IPS DF 6.9 (cell line): ENCODE measurements at regions not wholly inside any gene's neighbourhood (a gene's known extent, or its start where the extent isn't known, plus 50 kb on each side); places are given as distances from the start of the nearest gene placed in this dataset.

Experiments used
- DNase-seq: peaks from one replicate; pipeline ENCODE4 v3.0.0-alpha.2; 2013; ENCODE audit warnings: low read depth, low spot score
- H3K27ac ChIP-seq: one replicate; pipeline ENCODE4 v1.5.1; 2013; ENCODE audit warnings: low read length, control low read depth
- H3K27me3 ChIP-seq: 2 replicates; pipeline ENCODE4 v1.6.1; 2013; ENCODE audit warnings: mild to moderate bottlenecking, low read length; ENCODE audit not compliant: control insufficient read depth, insufficient read depth
- H3K36me3 ChIP-seq: 2 replicates; pipeline ENCODE4 v1.6.1; 2013; ENCODE audit warnings: low read length; ENCODE audit not compliant: control insufficient read depth, insufficient read depth
- H3K4me1 ChIP-seq: 2 replicates; pipeline ENCODE4 v1.6.1; 2013; ENCODE audit warnings: low read length; ENCODE audit not compliant: control insufficient read depth, insufficient read depth
- H3K4me3 ChIP-seq: 2 replicates; pipeline ENCODE4 v1.5.1; 2013; ENCODE audit warnings: mild to moderate bottlenecking, low read length
- H3K9me3 ChIP-seq: 2 replicates; pipeline ENCODE4 v1.6.1; 2013; ENCODE audit warnings: low read length, inconsistent platforms; ENCODE audit not compliant: control insufficient read depth, insufficient read depth
- WGBS: extraction: QIAGEN DNeasy Blood & Tissue Kit; methylation state at CpG from one replicate; pipeline ENCODE4 v1.1.7; 2013; ENCODE audit warnings: mixed read lengths, missing lambda C conversion rate; ENCODE audit not compliant: insufficient read length, insufficient coverage; 5-methylcytosine and 5-hydroxymethylcytosine counted together

DNA sequence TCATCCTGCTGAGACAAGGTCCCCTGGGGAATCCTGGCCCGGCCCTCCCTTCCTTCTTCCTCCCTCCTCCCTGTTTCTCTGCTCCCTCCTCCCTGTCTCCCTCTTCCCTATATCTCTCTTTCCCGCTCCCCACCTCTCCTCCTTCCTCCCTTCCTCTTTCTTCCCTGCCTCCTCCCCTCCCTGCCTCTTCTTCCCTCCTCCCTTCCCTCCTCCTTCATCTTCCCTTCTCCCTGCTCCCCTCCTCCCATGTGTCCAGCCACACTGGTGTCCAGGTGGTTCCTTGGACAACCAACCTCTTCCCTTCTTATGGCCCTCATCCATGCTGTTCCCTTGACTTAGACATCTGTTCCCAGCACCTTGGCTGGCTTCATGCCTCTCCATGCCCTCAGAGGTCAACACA, 258.1 kb downstream of the MN1 start:
- Histone ChIP-seq H3K4me3 (no peak overlapping the region), H3K27ac (no peak overlapping the region), H3K27me3 (no peaks in the 10 kb centered on the region), H3K36me3 (no peaks in the 10 kb centered on the region), H3K9me3 (no peaks in the 10 kb centered on the region), H3K4me1 (0 out of 2 replicates have a peak, but pooled peaks cover 2% of the 10 kb centered on the region)
- WGBS = 100% methylated on average over 1 of the region's 2 CpGs
- DNase-seq = no peak

DNA sequence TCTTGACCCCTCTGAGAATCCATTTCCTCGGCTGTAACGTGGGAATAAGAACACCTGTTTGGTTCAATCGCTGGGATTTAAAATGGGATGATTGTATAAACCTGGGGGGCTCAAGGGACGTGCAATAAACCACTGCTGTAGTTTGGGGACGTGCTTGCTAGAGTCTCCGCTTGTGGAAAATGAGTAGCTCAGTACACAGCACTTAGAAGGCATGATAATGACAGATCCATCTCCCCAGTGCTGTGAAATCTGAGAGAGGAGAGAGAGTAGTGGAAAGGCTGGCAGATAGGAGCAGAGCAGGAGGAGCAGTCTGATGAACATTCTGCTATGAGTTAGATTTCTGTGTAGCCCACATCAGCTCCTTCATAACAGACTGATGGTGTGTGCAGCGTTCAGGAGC, 256.5 kb downstream of the MN1 start:
- no peak for DNase-seq
- no peaks in the 10 kb centered on the region for H3K36me3 ChIP-seq
- WGBS = no CpG with 5 or more reads among the region's 7 CpGs

DNA sequence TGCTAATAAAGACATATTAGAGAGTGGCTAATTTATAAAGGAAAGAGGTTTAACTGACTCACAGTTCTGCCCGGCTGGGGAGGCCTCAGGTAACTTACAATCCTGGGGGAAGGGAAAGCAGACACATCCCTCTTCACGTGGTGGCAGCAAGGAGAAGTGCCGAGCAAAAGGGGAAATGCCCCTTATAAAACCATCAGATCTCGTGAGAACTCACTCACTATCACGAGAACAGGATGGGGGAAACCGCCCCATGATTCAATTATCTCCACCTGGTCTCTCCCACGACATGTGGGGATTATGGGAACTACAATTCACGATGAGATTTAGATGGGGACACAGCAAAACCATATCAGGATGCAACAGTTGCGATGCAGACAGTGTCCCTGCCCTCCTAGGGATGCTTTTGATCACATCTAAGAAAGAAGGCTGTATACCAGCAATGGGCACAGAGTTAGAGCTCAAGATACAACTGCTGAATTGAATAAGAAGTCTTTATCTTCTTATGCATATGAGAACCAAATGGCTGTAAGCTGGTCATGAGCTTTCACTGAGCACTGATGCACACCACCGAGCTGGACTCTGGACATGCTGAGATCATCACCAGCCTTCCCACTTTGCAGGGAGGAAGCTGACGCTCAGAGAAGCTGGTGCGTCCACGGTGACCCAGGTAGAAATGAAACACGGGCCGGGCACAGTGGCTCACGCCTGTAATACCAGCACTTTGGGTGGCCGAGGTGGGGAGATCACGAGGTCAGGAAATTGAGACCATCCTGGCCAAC, 255.2 kb downstream of the MN1 start:
- no peak for DNase-seq
- H3K27me3 ChIP-seq = no peaks in the 10 kb centered on the region
- H3K4me3 ChIP-seq = no peak overlapping the region
- no peak overlapping the region for H3K27ac ChIP-seq
- H3K36me3 ChIP-seq = no peaks in the 10 kb centered on the region
- no peaks in the 10 kb centered on the region for H3K9me3 ChIP-seq
- WGBS = no CpG with 5 or more reads among the region's 18 CpGs
- 0 out of 2 replicates have a peak, but pooled peaks cover 3% of the 10 kb centered on the region for H3K4me1 ChIP-seq

More for the DNA sequence above, 256.5 kb downstream of the MN1 start:
- no peak overlapping the region for H3K27ac ChIP-seq
- no peaks in the 10 kb centered on the region for H3K27me3 ChIP-seq
- H3K4me1 ChIP-seq = 0 out of 2 replicates have a peak, but pooled peaks cover 3% of the 10 kb centered on the region
- no peak overlapping the region for H3K4me3 ChIP-seq
- H3K9me3 ChIP-seq = no peaks in the 10 kb centered on the region

DNA sequence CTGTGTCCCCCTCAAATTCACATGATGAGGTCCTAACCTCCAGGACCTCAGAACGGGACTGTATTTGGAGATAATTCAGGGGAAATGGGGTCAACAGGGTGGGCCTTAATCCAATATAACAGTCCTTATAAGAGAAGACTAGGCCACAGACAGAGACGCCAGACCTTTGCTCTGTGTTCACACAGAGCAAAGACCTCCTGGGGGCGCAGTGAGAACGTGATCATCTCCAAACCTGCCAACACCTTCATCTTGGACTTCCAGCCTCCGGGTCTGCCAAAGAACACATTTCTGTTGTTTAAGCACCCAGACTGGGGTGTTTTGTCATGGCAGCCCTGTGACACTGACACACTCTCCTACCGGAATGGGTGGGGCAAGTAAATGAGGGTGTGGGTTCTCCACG, 250.2 kb downstream of the MN1 start:
- no peaks in the 10 kb centered on the region for H3K9me3 ChIP-seq
- no peaks in the 10 kb centered on the region for H3K27me3 ChIP-seq
- no peak for DNase-seq
- H3K4me1 ChIP-seq = 0 out of 2 replicates have a peak, but pooled peaks cover 3% of the 10 kb centered on the region
- no peaks in the 10 kb centered on the region for H3K36me3 ChIP-seq
- no peak overlapping the region for H3K27ac ChIP-seq
- WGBS = no CpG with 5 or more reads among the region's 7 CpGs
- no peak overlapping the region for H3K4me3 ChIP-seq

DNA sequence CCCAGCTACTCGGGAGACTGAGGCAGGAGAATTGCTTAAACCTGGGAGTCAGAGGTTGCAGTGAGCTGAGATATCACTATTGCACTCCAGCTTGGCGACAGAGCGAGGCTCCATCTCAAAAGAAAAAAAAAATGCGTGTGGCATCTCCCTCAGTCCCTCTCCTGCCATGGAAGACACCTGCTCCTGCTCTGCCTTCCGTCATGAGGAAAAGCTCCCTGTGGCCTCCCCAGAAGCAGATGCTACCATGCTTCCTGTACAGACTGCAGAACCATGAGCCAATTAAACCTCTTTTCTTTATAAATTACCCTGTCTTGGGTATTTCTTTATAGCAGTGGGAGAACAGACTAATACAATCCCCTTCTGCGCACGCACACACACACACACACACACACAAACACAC, 249.4 kb downstream of the MN1 start:
- no peak for DNase-seq
- H3K4me1 ChIP-seq = 0 out of 2 replicates have a peak, but pooled peaks cover 3% of the 10 kb centered on the region
- H3K4me3 ChIP-seq = no peak overlapping the region
- H3K36me3 ChIP-seq = no peaks in the 10 kb centered on the region
- H3K27me3 ChIP-seq = no peaks in the 10 kb centered on the region
- H3K9me3 ChIP-seq = no peaks in the 10 kb centered on the region
- no peak overlapping the region for H3K27ac ChIP-seq
- no CpG with 5 or more reads among the region's 7 CpGs for WGBS

- Histone ChIP-seq H3K36me3 (no peaks in the 10 kb centered on the region), H3K9me3 (no peaks in the 10 kb centered on the region), H3K27me3 (no peaks in the 10 kb centered on the region), H3K27ac (no peak overlapping the region), H3K4me1 (0 out of 2 replicates have a peak, but pooled peaks cover 3% of the 10 kb centered on the region), H3K4me3 (no peak overlapping the region)
- no CpG with 5 or more reads among the region's 1 CpG for WGBS
- DNase-seq = no peak
Observed at GRCh38 chr22:27552863-27553262, 248.7 kb downstream of the MN1 start.

DNA sequence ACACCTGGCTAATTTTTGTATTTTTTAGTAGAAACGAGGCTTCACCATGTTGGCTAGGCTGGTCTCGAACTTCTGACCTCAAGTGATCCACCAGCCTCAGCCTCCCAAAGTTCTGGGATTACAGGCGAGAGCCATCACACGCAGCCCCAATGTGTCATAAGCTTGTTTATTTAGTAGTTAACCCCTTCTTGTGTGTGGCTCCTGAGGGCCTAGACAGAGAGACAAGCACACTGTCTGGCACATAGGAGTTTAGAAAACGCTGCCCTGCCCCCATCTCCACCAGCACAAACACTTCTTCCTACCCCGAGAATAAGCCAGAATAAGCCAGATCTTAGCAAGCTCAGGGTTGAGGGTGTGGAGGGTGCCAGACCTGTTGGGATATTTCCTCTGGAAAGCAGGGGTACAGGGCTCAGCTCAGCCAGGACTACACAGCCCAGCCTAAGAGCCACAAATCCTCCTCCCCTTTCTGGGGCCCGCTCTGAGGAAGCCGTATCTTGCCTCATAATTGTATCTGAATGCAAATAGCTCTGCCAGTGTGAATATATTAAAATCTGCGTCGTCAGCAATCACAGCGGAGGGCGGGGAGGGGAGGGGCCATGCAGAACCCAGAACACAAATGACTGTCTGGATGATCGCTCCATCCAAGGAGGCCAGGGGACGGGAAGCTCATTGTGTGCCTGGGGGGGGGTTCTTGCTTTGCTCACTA, 247.3 kb downstream of the MN1 start:
- H3K4me1 ChIP-seq = 0 out of 2 replicates have a peak, but pooled peaks cover 1% of the 10 kb centered on the region
- H3K36me3 ChIP-seq = no peaks in the 10 kb centered on the region
- H3K27ac ChIP-seq = no peak overlapping the region
- DNase-seq = no peak
- H3K9me3 ChIP-seq = no peaks in the 10 kb centered on the region
- H3K4me3 ChIP-seq = no peak overlapping the region
- no CpG with 5 or more reads among the region's 14 CpGs for WGBS
- H3K27me3 ChIP-seq = no peaks in the 10 kb centered on the region

- H3K9me3 ChIP-seq = no peaks in the 10 kb centered on the region
- DNase-seq = no peak
- WGBS = no CpG with 5 or more reads among the region's 6 CpGs
Observed at GRCh38 chr22:27554841-27555456, 246.6 kb downstream of the MN1 start.

GRCh38 chr22:27556371-27556770, 245.2 kb downstream of the MN1 start:
- Histone ChIP-seq H3K4me3 (no peak overlapping the region), H3K27me3 (no peaks in the 10 kb centered on the region), H3K36me3 (no peaks in the 10 kb centered on the region), H3K9me3 (no peaks in the 10 kb centered on the region), H3K27ac (no peak overlapping the region), H3K4me1 (0 out of 2 replicates have a peak, but pooled peaks cover 1% of the 10 kb centered on the region)
- no CpG with 5 or more reads among the region's 12 CpGs for whole genome bisulfite sequencing
- DNase-seq = no peak

More at GRCh38 chr22:27554841-27555456, 246.6 kb downstream of the MN1 start:
- Histone ChIP-seq H3K27me3 (no peaks in the 10 kb centered on the region), H3K4me3 (no peak overlapping the region), H3K27ac (no peak overlapping the region), H3K4me1 (0 out of 2 replicates have a peak, but pooled peaks cover 1% of the 10 kb centered on the region), H3K36me3 (no peaks in the 10 kb centered on the region)

- Histone ChIP-seq H3K27ac (no peak overlapping the region), H3K9me3 (no peaks in the 10 kb centered on the region), H3K36me3 (no peaks in the 10 kb centered on the region), H3K4me1 (0 out of 2 replicates have a peak, but pooled peaks cover 1% of the 10 kb centered on the region), H3K27me3 (no peaks in the 10 kb centered on the region), H3K4me3 (no peak overlapping the region)
- DNase-seq = no peak
- no CpG with 5 or more reads among the region's 12 CpGs for WGBS
Observed at GRCh38 chr22:27557286-27558008, 244.1 kb downstream of the MN1 start.
